Keratinocyte (primary cell): ENCODE measurements at regions not wholly inside any gene's neighbourhood (a gene's known extent, or its start where the extent isn't known, plus 50 kb on each side); places are given as distances from the start of the nearest gene placed in this dataset.

ENCODE experiments used
- DNase-seq: peaks from one replicate; pipeline ENCODE4 v3.0.0-alpha.2; 2011; ENCODE audit warnings: low read depth, missing footprints, low spot score
- FAIRE-seq: peaks from 2 replicates; lab custom pipeline; 2011; peaks lifted over from hg19 to GRCh38; lab: Jason Lieb, UNC
- H2AFZ ChIP-seq: 2 replicates; pipeline ENCODE4 v1.6.0; 2012; ENCODE audit warnings: low read length, control low read depth, inconsistent platforms; ENCODE audit not compliant: control insufficient read depth
- H3K27ac ChIP-seq: 2 replicates; pipeline ENCODE4 v1.5.1; 2011; ENCODE audit warnings: low read length; ENCODE audit not compliant: control insufficient read depth, insufficient read depth
- H3K27me3 ChIP-seq: 3 replicates; pipeline ENCODE4 v1.6.0; 2011; ENCODE audit warnings: low read length; ENCODE audit not compliant: control insufficient read depth, insufficient read depth; ENCODE audit errors: extremely low read depth
- H3K36me3 ChIP-seq, 2 experiments: 2 replicates in 1 of 2; 3 replicates in 1 of 2; pipeline ENCODE4 v1.5.1; 2011; ENCODE audit warnings: low read length in 2 of 2, mild to moderate bottlenecking in 1 of 2; ENCODE audit not compliant: control insufficient read depth in 2 of 2, insufficient read depth in 2 of 2; ENCODE audit errors: extremely low read depth in 1 of 2
- H3K4me1 ChIP-seq: 3 replicates; pipeline ENCODE4 v1.5.1; 2011; ENCODE audit warnings: low read length; ENCODE audit not compliant: control insufficient read depth, insufficient read depth; ENCODE audit errors: extremely low read depth
- H3K4me2 ChIP-seq: 3 replicates; pipeline ENCODE4 v1.6.0; 2011; ENCODE audit warnings: low read depth, low read length; ENCODE audit not compliant: control insufficient read depth, insufficient read depth; ENCODE audit errors: extremely low read depth
- H3K4me3 ChIP-seq, 3 experiments: fragments of 200-600 bp in 1 of 3; sonication (generic) in 1 of 3; 2 replicates in 2 of 3; 3 replicates in 1 of 3; pipeline ENCODE4 v1.5.1; 2011 to 2016; ENCODE audit warnings: low read length in 3 of 3, mild to moderate bottlenecking in 3 of 3, control low read depth in 2 of 3, inconsistent platforms in 1 of 3, low read depth in 1 of 3, mixed read lengths in 1 of 3, mixed run types in 1 of 3, moderate library complexity in 1 of 3; ENCODE audit not compliant: control insufficient read depth in 2 of 3, insufficient read depth in 2 of 3; ENCODE audit errors: extremely low read depth in 1 of 3
- H3K79me2 ChIP-seq: 2 replicates; pipeline ENCODE4 v1.6.0; 2012; ENCODE audit warnings: low read length; ENCODE audit not compliant: control insufficient read depth, insufficient read depth
- H3K9ac ChIP-seq: 3 replicates; pipeline ENCODE4 v1.6.0; 2011; ENCODE audit warnings: low read length; ENCODE audit not compliant: control insufficient read depth, insufficient read depth; ENCODE audit errors: extremely low read depth
- H3K9me1 ChIP-seq: 3 replicates; pipeline ENCODE4 v1.6.0; 2011; ENCODE audit warnings: low read length; ENCODE audit not compliant: control insufficient read depth, insufficient read depth; ENCODE audit errors: extremely low read depth
- H3K9me3 ChIP-seq: 2 replicates; pipeline ENCODE4 v1.5.1; 2012; ENCODE audit warnings: low read depth, low read length; ENCODE audit not compliant: control insufficient read depth
- H4K20me1 ChIP-seq: 3 replicates; pipeline ENCODE4 v1.6.0; 2011; ENCODE audit warnings: low read length; ENCODE audit not compliant: control insufficient read depth, insufficient read depth; ENCODE audit errors: extremely low read depth
- EZH2 ChIP-seq: IDR thresholded peaks from one replicate; pipeline ENCODE4 v1.6.1; 2012; ENCODE audit warnings: inconsistent platforms, mild to moderate bottlenecking, low read length, moderate library complexity
- dilution Hi-C: fragments of 300-500 bp; cut with MboI; formaldehyde crosslinking; loops from one replicate; pipeline ENCODE4 v1.7.0; 2020; ENCODE audit warnings: low sequenced_read_pairs; ENCODE audit not compliant: extremely low pct_ligation_motif_present
- TF ChIP-seq, protein P1 (sequence below), 3 experiments: IDR thresholded peaks in 1 of 3; conservative IDR thresholded peaks in 1 of 3; optimal IDR thresholded peaks in 1 of 3; 2 replicates in 2 of 3; 3 replicates in 1 of 3; pipeline versions ENCODE3 to v1.5.1; 2011; ENCODE audit warnings: low read length in 3 of 3, mild to moderate bottlenecking in 3 of 3, moderate library complexity in 2 of 3, control low read depth in 1 of 3, inconsistent platforms in 1 of 3; ENCODE audit not compliant: insufficient read depth in 2 of 3; ENCODE audit errors: extremely low read depth in 1 of 3

DNA sequence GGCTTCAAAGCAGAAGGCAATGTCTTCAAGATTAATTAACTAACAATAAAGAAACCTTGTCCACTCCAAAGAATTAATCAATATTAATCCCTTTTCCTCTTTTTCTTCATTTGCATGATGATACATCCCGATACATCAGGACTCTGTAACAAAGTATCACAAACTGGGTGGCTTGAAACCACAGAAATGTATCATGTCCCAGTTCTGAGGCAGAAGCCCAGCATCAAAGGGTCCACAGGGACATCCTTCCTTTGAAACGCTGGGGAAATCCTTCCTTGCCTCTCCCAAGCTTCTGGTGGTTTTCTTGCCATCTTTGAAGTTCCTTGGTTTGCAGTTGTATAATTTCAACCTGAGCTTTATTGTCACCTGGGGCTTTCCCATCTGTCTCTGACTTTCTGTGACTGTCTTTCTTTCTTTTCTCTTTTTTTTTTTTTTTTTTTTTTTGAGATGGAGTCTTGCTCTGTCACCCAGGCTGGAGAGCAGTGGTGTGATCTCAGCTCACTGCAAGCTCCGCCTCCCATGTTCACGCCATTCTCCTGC lies 210.2 kb upstream of the ADARB2 start:
- Histone ChIP-seq H3K9me1 (no peaks in the 10 kb centered on the region), H3K9ac (no peak overlapping the region), H3K4me3 (no peak overlapping the region), H3K9me3 (peaks cover 4% of the 10 kb centered on the region), H3K27me3 (no peaks in the 10 kb centered on the region), H3K79me2 (no peaks in the 10 kb centered on the region), H2AFZ (no peak overlapping the region), H3K4me2 (no peak overlapping the region), H4K20me1 (no peaks in the 10 kb centered on the region), H3K36me3 (no peaks in the 10 kb centered on the region), H3K4me1 (no peaks in the 10 kb centered on the region), H3K27ac (no peak overlapping the region)
- DNase-seq: no peak
- dilution Hi-C loops: no loop called here
- no peak for TF ChIP-seq EZH2
- TF ChIP-seq, protein P1, sequence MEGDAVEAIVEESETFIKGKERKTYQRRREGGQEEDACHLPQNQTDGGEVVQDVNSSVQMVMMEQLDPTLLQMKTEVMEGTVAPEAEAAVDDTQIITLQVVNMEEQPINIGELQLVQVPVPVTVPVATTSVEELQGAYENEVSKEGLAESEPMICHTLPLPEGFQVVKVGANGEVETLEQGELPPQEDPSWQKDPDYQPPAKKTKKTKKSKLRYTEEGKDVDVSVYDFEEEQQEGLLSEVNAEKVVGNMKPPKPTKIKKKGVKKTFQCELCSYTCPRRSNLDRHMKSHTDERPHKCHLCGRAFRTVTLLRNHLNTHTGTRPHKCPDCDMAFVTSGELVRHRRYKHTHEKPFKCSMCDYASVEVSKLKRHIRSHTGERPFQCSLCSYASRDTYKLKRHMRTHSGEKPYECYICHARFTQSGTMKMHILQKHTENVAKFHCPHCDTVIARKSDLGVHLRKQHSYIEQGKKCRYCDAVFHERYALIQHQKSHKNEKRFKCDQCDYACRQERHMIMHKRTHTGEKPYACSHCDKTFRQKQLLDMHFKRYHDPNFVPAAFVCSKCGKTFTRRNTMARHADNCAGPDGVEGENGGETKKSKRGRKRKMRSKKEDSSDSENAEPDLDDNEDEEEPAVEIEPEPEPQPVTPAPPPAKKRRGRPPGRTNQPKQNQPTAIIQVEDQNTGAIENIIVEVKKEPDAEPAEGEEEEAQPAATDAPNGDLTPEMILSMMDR (optimal IDR thresholded peaks at IDR 0.05 in 1 of 3, IDR thresholded peaks at IDR 0.05 in 1 of 3, conservative IDR thresholded peaks at IDR 0.05 in 1 of 3; ENCODE audit: extremely low read depth in 1 of 3, insufficient read depth in 2 of 3, low read length in 3 of 3): no peak
- no peak for FAIRE-seq

DNA sequence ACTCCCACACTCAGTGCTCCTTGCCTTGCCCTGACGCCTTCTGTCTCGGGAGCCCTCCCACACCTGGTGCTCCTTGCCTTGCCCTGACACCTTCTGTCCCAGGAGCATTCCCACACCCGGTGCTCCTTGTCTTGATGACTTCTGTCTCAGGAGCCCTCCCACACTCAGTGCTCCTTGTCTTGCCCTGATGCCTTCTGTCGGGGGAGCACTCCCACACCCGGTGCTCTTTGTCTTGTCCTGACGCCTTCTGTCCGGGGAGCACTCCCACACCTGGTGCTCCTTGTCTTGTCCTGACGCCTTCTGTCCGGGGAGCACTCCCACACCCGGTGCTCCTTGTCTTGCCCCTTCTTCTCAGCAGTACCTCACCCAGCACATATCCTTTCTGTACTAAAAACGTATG lies 207.2 kb upstream of the ADARB2 start:
- H3K27ac ChIP-seq: no peak overlapping the region

More for the DNA sequence above, 207.2 kb upstream of the ADARB2 start:
- Histone ChIP-seq H2AFZ (no peak overlapping the region), H3K36me3 (no peaks in the 10 kb centered on the region), H3K9me1 (no peaks in the 10 kb centered on the region), H3K79me2 (no peaks in the 10 kb centered on the region), H3K27me3 (no peaks in the 10 kb centered on the region), H3K9ac (no peak overlapping the region), H3K4me3 (no peak overlapping the region), H3K9me3 (peaks cover 4% of the 10 kb centered on the region), H3K4me1 (no peaks in the 10 kb centered on the region), H3K4me2 (no peak overlapping the region), H4K20me1 (no peaks in the 10 kb centered on the region)
- dilution Hi-C loops: no loop called here
- TF ChIP-seq, protein P1 (optimal IDR thresholded peaks at IDR 0.05 in 1 of 3, IDR thresholded peaks at IDR 0.05 in 1 of 3, conservative IDR thresholded peaks at IDR 0.05 in 1 of 3; ENCODE audit: extremely low read depth in 1 of 3, insufficient read depth in 2 of 3, low read length in 3 of 3): no peak
- TF ChIP-seq EZH2: no peak
- FAIRE-seq (no peak), DNase-seq (no peak)
